GM12878 (cell line): ENCODE measurements at regions not wholly inside any gene's neighbourhood (a gene's known extent, or its start where the extent isn't known, plus 50 kb on each side); places are given as distances from the start of the nearest gene placed in this dataset.

Experiments
- ATAC-seq: fragments of 200-7000 bp; cut with Tn5 transposase; 3 replicates; pipeline ENCODE4 v1.9.1; 2020; ENCODE audit warnings: mild to moderate bottlenecking, moderate library complexity
- BruUV-seq: library from RNA; stranded (reverse); fragments of 400-500 nt; replicated peaks from 2 replicates; lab custom pipeline; 2021; lab: Mats Ljungman, UMichigan
- CTCF ChIA-PET: fragments of 300-600 bp; sonication (Branson Sonifier 250); formaldehyde crosslinking; extraction: SDS; loops from one replicate; lab custom pipeline; 2021; ENCODE audit warnings: inconsistent platforms; lab: Yijun Ruan, JAX
- POLR2A ChIA-PET: fragments of 350-600 bp; formaldehyde crosslinking; extraction: SDS; loops from one replicate; lab custom pipeline; 2021; ENCODE audit warnings: inconsistent platforms; lab: Charles Lee
- RAD21 ChIA-PET: fragments of 300-600 bp; sonication (Branson Sonifier 250); formaldehyde crosslinking; loops from one replicate; lab custom pipeline; 2023; ENCODE audit warnings: antibody characterized with exemption; ENCODE audit not compliant: unreplicated experiment; lab: Charles Lee
- SMC1A ChIA-PET: fragments of 300-600 bp; sonication (Branson Sonifier 250); formaldehyde crosslinking; loops from one replicate; lab custom pipeline; 2023; ENCODE audit not compliant: unreplicated experiment, uncharacterized antibody; lab: Charles Lee
- DNase-seq: peaks from one replicate; pipeline ENCODE4 v3.0.0-alpha.2; 2011; ENCODE audit warnings: low read depth, low spot score
- FAIRE-seq: peaks from 3 replicates; lab custom pipeline; 2011; peaks lifted over from hg19 to GRCh38; lab: Jason Lieb, UNC
- H2AFZ ChIP-seq: 2 replicates; pipeline ENCODE4 v1.6.0; 2011; ENCODE audit warnings: low read depth, low read length, control low read depth; ENCODE audit not compliant: control insufficient read depth
- H3K27ac ChIP-seq: 2 replicates; pipeline ENCODE4 v1.5.1; 2011; ENCODE audit warnings: control low read depth; ENCODE audit not compliant: control insufficient read depth, insufficient read depth
- H3K27me3 ChIP-seq, 2 experiments: replicated peaks in 1 of 2; 2 replicates each; pipeline versions ENCODE4 v1.6.0 to v1.6.1; 2011; ENCODE audit warnings: low read length in 1 of 2; ENCODE audit not compliant: control insufficient read depth in 2 of 2, insufficient read depth in 2 of 2
- H3K36me3 ChIP-seq, 2 experiments: 2 replicates each; pipeline ENCODE4 v1.5.1; 2011; ENCODE audit warnings: low read length in 1 of 2; ENCODE audit not compliant: control insufficient read depth in 2 of 2, insufficient read depth in 2 of 2
- H3K4me1 ChIP-seq: 2 replicates; pipeline ENCODE4 v1.6.1; 2011; ENCODE audit warnings: mild to moderate bottlenecking, low read length, moderate library complexity, mixed read lengths; ENCODE audit not compliant: control insufficient read depth, insufficient read depth
- H3K4me2 ChIP-seq: 2 replicates; pipeline ENCODE4 v1.6.0; 2011; ENCODE audit warnings: control low read depth; ENCODE audit not compliant: control insufficient read depth, insufficient read depth
- H3K4me3 ChIP-seq: fragments of 200-600 bp; sonication (generic); 2 replicates; pipeline ENCODE4 v1.5.1; 2016
- H3K79me2 ChIP-seq: 2 replicates; pipeline ENCODE4 v1.6.0; 2011; ENCODE audit warnings: low read length; ENCODE audit not compliant: control insufficient read depth, insufficient read depth
- H3K9ac ChIP-seq: 2 replicates; pipeline ENCODE4 v1.8.0; 2011; ENCODE audit warnings: low read length, control low read depth, mixed read lengths; ENCODE audit not compliant: control insufficient read depth, insufficient read depth
- H3K9me3 ChIP-seq: replicated peaks from 3 replicates; pipeline ENCODE4 v1.5.1; 2011; ENCODE audit warnings: mild to moderate bottlenecking, low read length; ENCODE audit not compliant: control insufficient read depth, insufficient read depth
- H4K20me1 ChIP-seq: 2 replicates; pipeline ENCODE4 v1.6.0; 2011; ENCODE audit not compliant: control insufficient read depth, insufficient read depth
- BCL3 ChIP-seq: IDR thresholded peaks from 2 replicates; pipeline ENCODE4 v1.6.1; 2011; ENCODE audit warnings: borderline replicate concordance, low read depth, mild to moderate bottlenecking, moderate library complexity, low read length; ENCODE audit not compliant: insufficient read depth, poor library complexity, severe bottlenecking
- DPF2 ChIP-seq: fragments of 450-650 bp; IDR thresholded peaks from 2 replicates; pipeline ENCODE4 v1.6.1; 2017; ENCODE audit warnings: mild to moderate bottlenecking
- EGR1 ChIP-seq, 2 experiments: IDR thresholded peaks; 1 replicate in 1 of 2; 2 replicates in 1 of 2; pipeline ENCODE4 v1.6.1; 2011 to 2012; ENCODE audit warnings: low read depth in 2 of 2, low read length in 2 of 2, borderline replicate concordance in 1 of 2, mild to moderate bottlenecking in 1 of 2, moderate library complexity in 1 of 2
- HDAC2 ChIP-seq: fragments of 200-600 bp; sonication (generic); IDR thresholded peaks from 2 replicates; pipeline ENCODE4 v1.6.1; 2017
- PAX8 ChIP-seq: fragments of 450-650 bp; IDR thresholded peaks from 2 replicates; pipeline ENCODE4 v1.6.1; 2017; ENCODE audit warnings: mild to moderate bottlenecking, moderate library complexity
- PBX3 ChIP-seq: IDR thresholded peaks from 2 replicates; pipeline ENCODE4 v1.6.1; 2011; ENCODE audit warnings: mild to moderate bottlenecking, low read depth, low read length, moderate library complexity; ENCODE audit not compliant: insufficient replicate concordance
- RB1 ChIP-seq: fragments of 450-650 bp; formaldehyde crosslinking; IDR thresholded peaks from 2 replicates; pipeline ENCODE4 v1.6.1; 2017; ENCODE audit warnings: mild to moderate bottlenecking, borderline replicate concordance
- WGBS: methylation state at CpG from one replicate; pipeline ENCODE4 v1.1.6; 2016; ENCODE audit warnings: low lambda C conversion rate; ENCODE audit not compliant: insufficient replicate concordance, insufficient coverage; ENCODE audit errors: missing lambda C conversion rate; 5-methylcytosine and 5-hydroxymethylcytosine counted together
- in situ Hi-C: fragments of 300-500 bp; cut with MboI; formaldehyde crosslinking; loops from 9 replicates; pipeline ENCODE4 v1.14.3; 2018; ENCODE audit warnings: mixed read lengths
- intact Hi-C: fragments of 100-400 bp; cut with micrococcal nuclease; formaldehyde crosslinking; loops from one replicate; pipeline ENCODE4 v1.14.2; 2022; ENCODE audit not compliant: unreplicated experiment

GRCh38 chr3:118396491-118396890, 638.2 kb downstream of the IGSF11 start:
- Histone ChIP-seq H3K4me3 (no peak overlapping the region), H4K20me1 (no peaks in the 10 kb centered on the region), H3K4me2 (no peak overlapping the region), H2AFZ (no peak overlapping the region), H3K4me1 (no peaks in the 10 kb centered on the region), H3K9me3 (no peaks in the 10 kb centered on the region), H3K36me3 (no peaks in the 10 kb centered on the region), H3K27me3 (no peaks in the 10 kb centered on the region), H3K79me2 (no peaks in the 10 kb centered on the region), H3K27ac (no peak overlapping the region), H3K9ac (no peak overlapping the region)
- ATAC-seq (no peak), FAIRE-seq (no peak), DNase-seq (no peak)
- WGBS, result 0% methylated on average over 1 of the region's 1 CpG
- in situ Hi-C loops (no loop called here), intact Hi-C loops (no loop called here)
- RAD21 ChIA-PET, result no interaction called here
- BruUV-seq, result no TSS peak
- CTCF ChIA-PET, result interaction anchor here (0.7 to 1.0 kb wide), 2 partner anchors 9 to 208 kb away, joined by 3 read pairs; no protein-coding TSS in a partner anchor
- SMC1A ChIA-PET, result interaction anchor here (1.4 kb wide), 1 partner anchor 10 kb away, joined by 4 read pairs; no protein-coding TSS in a partner anchor
- TF ChIP-seq HDAC2 (no peak), EGR1 (IDR thresholded peaks at IDR 0.05; ENCODE audit: borderline replicate concordance in 1 of 2, low read depth in 2 of 2, low read length in 2 of 2) (no peak), PAX8 (no peak), DPF2 (no peak), RB1 (no peak), BCL3 (no peak), PBX3 (no peak)
- POLR2A ChIA-PET, result no interaction called here
